AG10803 (cell line): ENCODE measurements at regions not wholly inside any gene's neighbourhood (a gene's known extent, or its start where the extent isn't known, plus 50 kb on each side); places are given as distances from the start of the nearest gene placed in this dataset.

Experiments
- DNase-seq: peaks from one replicate; pipeline ENCODE4 v3.0.0; 2010; ENCODE audit warnings: low read depth
- H3K4me3 ChIP-seq: 2 replicates; pipeline ENCODE4 v1.5.1; 2011; ENCODE audit warnings: mild to moderate bottlenecking, low read length, control low read depth
- CTCF ChIP-seq: conservative IDR thresholded peaks from 2 replicates; pipeline ENCODE4 v1.5.1; 2011; ENCODE audit warnings: mild to moderate bottlenecking, low read length, control low read depth, inconsistent platforms

DNA sequence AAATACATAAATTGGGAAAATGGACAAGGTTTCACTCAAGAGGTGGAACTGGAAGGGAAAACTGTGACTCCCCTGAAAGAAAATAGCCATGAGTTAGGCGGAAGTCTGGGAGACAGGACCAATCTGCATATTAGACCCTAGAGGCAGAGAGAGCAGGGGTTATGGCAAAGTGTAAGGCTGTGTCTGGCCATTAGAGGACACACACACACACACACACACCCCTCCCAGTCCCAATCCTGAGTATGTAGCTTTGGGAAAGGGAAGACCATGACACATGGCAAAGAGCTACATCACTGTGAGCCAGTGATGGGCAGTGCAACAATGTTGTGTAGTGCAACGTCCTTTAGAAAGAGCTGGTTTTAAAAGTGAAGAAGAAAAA, 479.9 kb upstream of the NXPH2 start:
- no peak for DNase-seq
- TF ChIP-seq CTCF: no peak
- no peak overlapping the region for H3K4me3 ChIP-seq

DNA sequence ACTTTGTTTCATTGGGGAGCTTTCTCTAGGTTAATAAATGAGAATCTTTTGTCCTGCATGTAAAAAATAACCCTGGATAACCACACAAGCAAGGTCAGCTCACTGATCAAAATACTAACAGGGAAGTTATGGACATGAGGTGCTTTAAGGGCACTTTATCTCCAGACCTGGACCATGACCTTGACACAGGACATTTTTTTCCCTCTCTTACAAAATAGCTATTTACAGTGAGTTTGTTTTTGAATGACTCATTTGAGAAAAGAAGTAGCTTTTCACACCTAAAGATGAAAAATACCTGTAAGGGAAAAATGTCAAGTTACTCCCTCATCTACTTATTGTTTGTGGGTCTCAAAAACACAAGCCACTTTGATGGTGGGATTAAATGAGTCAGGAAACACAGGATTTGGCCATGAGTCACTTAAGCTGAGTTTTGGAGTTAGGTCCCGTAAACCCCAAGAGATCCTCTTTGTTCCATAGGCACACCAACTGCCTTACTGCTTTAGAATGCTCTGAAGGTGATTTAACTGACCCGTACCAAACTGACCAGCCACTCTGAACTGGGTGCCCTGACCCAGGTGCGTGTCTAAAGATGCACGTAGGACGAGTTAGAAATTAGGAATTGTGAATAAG, 479.3 kb upstream of the NXPH2 start:
- H3K4me3 ChIP-seq: no peak overlapping the region
- TF ChIP-seq CTCF: no peak
- DNase-seq: no peak

GRCh38 chr2:139241286-139241685, 461.1 kb upstream of the NXPH2 start:
- no peak for TF ChIP-seq CTCF
- no peak for DNase-seq
- no peak overlapping the region for H3K4me3 ChIP-seq

GRCh38 chr2:139237023-139237422, 456.8 kb upstream of the NXPH2 start:
- no peak for DNase-seq
- no peak overlapping the region for H3K4me3 ChIP-seq
- TF ChIP-seq CTCF: no peak

DNA sequence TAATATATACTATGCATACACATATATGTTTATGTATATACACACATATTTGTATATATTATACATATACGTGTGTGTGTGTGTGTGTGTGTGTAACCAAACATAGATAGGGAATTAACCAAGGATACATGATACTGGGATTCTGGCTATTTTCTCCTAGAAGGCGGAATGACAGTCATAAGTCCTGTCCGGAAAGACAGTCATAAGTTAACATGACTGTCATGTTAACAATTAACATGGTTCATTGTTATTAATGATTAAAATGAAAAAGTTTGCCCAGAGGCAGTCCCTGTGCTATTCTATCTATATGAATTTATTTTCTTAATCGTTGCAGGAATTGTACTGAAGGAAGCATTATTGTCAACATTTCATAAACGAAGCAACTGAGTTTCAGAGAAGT, 450.7 kb upstream of the NXPH2 start:
- TF ChIP-seq CTCF: no peak
- no peak for DNase-seq
- no peak overlapping the region for H3K4me3 ChIP-seq

- H3K4me3 ChIP-seq: no peak overlapping the region
- no peak for TF ChIP-seq CTCF
- no peak for DNase-seq
These were observed 448.1 kb upstream of the NXPH2 start for GRCh38 chr2:139228276-139228675.

DNA sequence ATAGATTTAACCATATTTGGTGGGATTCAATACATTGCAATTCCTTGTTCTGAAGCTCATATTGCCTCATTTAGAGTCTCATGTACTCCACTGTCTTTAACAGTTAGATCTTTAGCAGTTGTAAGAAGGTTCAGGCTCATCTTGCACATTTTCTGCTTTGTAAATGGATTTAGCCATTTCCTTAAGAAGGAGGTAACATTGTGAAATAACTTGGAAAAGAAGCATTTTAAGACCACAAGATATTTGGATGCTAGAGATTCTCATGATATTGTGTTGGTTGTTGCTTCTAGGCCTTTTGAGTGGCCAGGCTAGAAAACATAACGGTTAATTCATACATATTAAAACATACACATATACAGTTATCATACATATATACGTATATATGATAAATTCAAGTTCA, 445.8 kb upstream of the NXPH2 start:
- no peak overlapping the region for H3K4me3 ChIP-seq
- TF ChIP-seq CTCF: no peak
- DNase-seq: no peak
